ENCODE measurements at regions not wholly inside any gene's neighbourhood (a gene's known extent, or its start where the extent isn't known, plus 50 kb on each side); places are given as distances from the start of the nearest gene placed in this dataset.

- Histone ChIP-seq H2BK20ac (ENCODE audit: low read length) (no peak overlapping the region), H3K79me2 (ENCODE audit: control insufficient read depth in 1 of 2, insufficient read depth in 2 of 2, low read length in 2 of 2) (no peaks in the 10 kb centered on the region), H3K79me1 (ENCODE audit: low read depth, low read length) (no peaks in the 10 kb centered on the region), H3K4me1 (replicated peaks in 1 of 4; ENCODE audit: control insufficient read depth in 3 of 4, insufficient read depth in 4 of 4, low read length in 3 of 4) (no peaks in the 10 kb centered on the region), H3K9me3 (ENCODE audit: insufficient read depth in 2 of 2, low read depth in 1 of 2, low read length in 1 of 2) (no peaks in the 10 kb centered on the region), H2AK5ac (ENCODE audit: low read depth, low read length) (no peak overlapping the region), H3K36me3 (ENCODE audit: control insufficient read depth in 2 of 4, insufficient read depth in 4 of 4, low read length in 3 of 4) (no peaks in the 10 kb centered on the region), H2BK15ac (ENCODE audit: low read length) (no peak overlapping the region), H3K4me3 (ENCODE audit: extremely low read depth in 1 of 4, insufficient read depth in 2 of 4, low read depth in 3 of 4, low read length in 4 of 4) (no peak overlapping the region), H4K5ac (ENCODE audit: insufficient read length, low read depth, low read length) (no peak overlapping the region), H4K8ac (ENCODE audit: extremely low read depth, insufficient read depth, low read length) (no peak overlapping the region), H3K4ac (replicated peaks; ENCODE audit: insufficient read length, low read depth, low read length) (no peak overlapping the region), H3K27me3 (replicated peaks in 1 of 4; ENCODE audit: control insufficient read depth in 3 of 4, extremely low read depth in 1 of 4, insufficient read depth in 3 of 4, low read length in 3 of 4) (no peaks in the 10 kb centered on the region), H3K23ac (ENCODE audit: insufficient read length) (no peak overlapping the region), H3K23me2 (ENCODE audit: low read depth, low read length) (no peaks in the 10 kb centered on the region), H3K9ac (replicated peaks in 1 of 4; ENCODE audit: extremely low read depth in 1 of 4, low read depth in 3 of 4, low read length in 3 of 4) (no peak overlapping the region), H4K20me1 (replicated peaks in 1 of 2; ENCODE audit: control insufficient read depth in 1 of 2, insufficient read depth in 2 of 2, low read length in 2 of 2) (no peaks in the 10 kb centered on the region), H2BK5ac (ENCODE audit: low read depth, low read length) (no peak overlapping the region), H2BK120ac (replicated peaks; ENCODE audit: low read depth, low read length) (no peak overlapping the region), H3K18ac (ENCODE audit: extremely low read depth, low read length) (no peak overlapping the region), H3K4me2 (ENCODE audit: insufficient read depth in 1 of 2, low read depth in 2 of 2, low read length in 2 of 2) (no peak overlapping the region), H3K27ac (ENCODE audit: low read depth, low read length) (no peak overlapping the region), H3K14ac (ENCODE audit: insufficient read length) (no peak overlapping the region), H3K56ac (replicated peaks; ENCODE audit: insufficient read length, low read depth, low read length) (no peak overlapping the region), H2BK12ac (ENCODE audit: low read depth, low read length) (no peak overlapping the region), H4K91ac (replicated peaks; ENCODE audit: insufficient read length, low read length) (no peak overlapping the region), H2AFZ (ENCODE audit: low read length) (no peak overlapping the region)
- WGBS, 2 experiments (ENCODE audit: extremely low coverage in 1 of 2, insufficient coverage in 1 of 2, insufficient read length in 1 of 2, insufficient replicate concordance in 2 of 2, low coverage in 1 of 2, low lambda C conversion rate in 2 of 2, missing lambda C conversion rate in 1 of 2), result 94% methylated on average over 2 of the region's 2 CpGs; no CpG with 5 or more reads in 1 of the 2 experiments
- CTCF ChIA-PET (ENCODE audit: partially characterized antibody), result interaction anchor here (0.8 kb wide), 1 partner anchor 12 kb away, joined by 3 read pairs; no protein-coding TSS in a partner anchor
- POLR2A ChIA-PET (ENCODE audit: partially characterized antibody), result no interaction called here
- FAIRE-seq (no peak), DNase-seq (ENCODE audit: low read depth in 1 of 2, low spot score in 2 of 2) (no peak)
- TF ChIP-seq GTF2F1 (IDR thresholded peaks at IDR 0.05; ENCODE audit: borderline replicate concordance, low read depth, low read length) (no peak), MAFK (IDR thresholded peaks at IDR 0.05; ENCODE audit: low read depth, low read length) (no peak), TAF1 (IDR thresholded peaks at IDR 0.05; ENCODE audit: low read depth, low read length) (no peak), CHD2 (IDR thresholded peaks at IDR 0.05; ENCODE audit: low read length) (no peak), ASH2L (IDR thresholded peaks at IDR 0.05; ENCODE audit: low read length) (no peak), TCF12 (IDR thresholded peaks at IDR 0.05; ENCODE audit: low read depth, low read length) (no peak)
Observed at GRCh38 chr4:31979988-31980387, 1259.8 kb downstream of the PCDH7 start.
